Peyer's patch (tissue), 4 donors: ENCODE measurements at regions not wholly inside any gene's neighbourhood (a gene's known extent, or its start where the extent isn't known, plus 50 kb on each side); places are given as distances from the start of the nearest gene placed in this dataset.
"Not testable (repeated sequence)": the region's sequence is repeated elsewhere in the genome, so short reads cannot be mapped to it uniquely, and the experiment has no call there.

ENCODE experiments used
- CTCF ChIP-seq, 6 experiments: fragments of 450-650 bp in 4 of 6; fragments of 200-600 bp in 2 of 6; sonication (generic) in 1 of 6; IDR thresholded peaks; one replicate each; pipeline ENCODE4 v1.5.1; 2017 to 2019; ENCODE audit warnings: antibody characterized with exemption in 6 of 6, mild to moderate bottlenecking in 3 of 6, moderate library complexity in 1 of 6
- POLR2A ChIP-seq, 2 donors: fragments of 450-650 bp; IDR thresholded peaks; one replicate each; pipeline ENCODE4 v1.5.1; 2017; ENCODE audit warnings: antibody characterized with exemption in 2 of 2, mild to moderate bottlenecking in 2 of 2, moderate library complexity in 2 of 2

GRCh38 chr10:90118567-90118966, 417.2 kb downstream of the KIF20B start:
- not testable (repeated sequence) for TF ChIP-seq CTCF, POLR2A (IDR thresholded peaks at IDR 0.05)
